ENCODE measurements at regions not wholly inside any gene's neighbourhood (a gene's known extent, or its start where the extent isn't known, plus 50 kb on each side); places are given as distances from the start of the nearest gene placed in this dataset.

DNA sequence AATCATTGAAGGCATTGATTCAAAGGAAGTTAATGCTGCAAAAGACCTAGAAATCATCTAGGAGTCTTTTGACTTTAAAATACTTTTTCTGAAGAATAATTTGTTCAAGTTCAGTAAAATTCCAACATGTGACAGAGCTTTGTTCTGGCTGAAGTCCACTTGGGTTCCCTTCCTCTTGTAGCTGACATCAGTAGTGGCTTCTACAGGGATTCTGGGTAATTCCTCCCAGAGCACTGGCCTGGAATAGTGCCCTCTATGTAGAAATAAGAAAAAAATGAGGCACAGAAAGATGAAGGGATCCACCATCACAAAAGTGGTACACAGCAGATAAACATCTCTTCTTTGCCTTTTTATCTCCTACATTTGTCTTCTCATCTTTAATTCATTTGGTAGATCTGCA lies 548.1 kb downstream of the LTN1 start:
- Histone ChIP-seq H3K4me2 (ENCODE audit: insufficient read depth, low read length) (no peak overlapping the region), H3K27me3 (ENCODE audit: control insufficient read depth in 2 of 2, insufficient read depth in 2 of 2, low read length in 2 of 2) (no peaks in the 10 kb centered on the region), H3K27ac (ENCODE audit: insufficient read depth, low read depth, low read length) (no peak overlapping the region), H3K9me3 (replicated peaks; ENCODE audit: control insufficient read depth, insufficient read depth, low read length) (no peaks in the 10 kb centered on the region), H3K9me1 (replicated peaks; ENCODE audit: control insufficient read depth, extremely low read depth, insufficient read depth, low read length) (no peaks in the 10 kb centered on the region), H4K20me1 (replicated peaks; ENCODE audit: control insufficient read depth, extremely low read depth, insufficient read depth, low read length) (no peaks in the 10 kb centered on the region), H2AFZ (ENCODE audit: low read depth, low read length) (no peak overlapping the region), H3K79me2 (ENCODE audit: control insufficient read depth, insufficient read depth, low read length) (no peaks in the 10 kb centered on the region), H3K9ac (replicated peaks; ENCODE audit: extremely low read depth, insufficient read depth, low read length) (no peak overlapping the region), H3K36me3 (ENCODE audit: control insufficient read depth in 2 of 2, extremely low read depth in 1 of 2, insufficient read depth in 2 of 2, low read length in 2 of 2) (no peaks in the 10 kb centered on the region), H3K4me3 (replicated peaks in 1 of 3; ENCODE audit: insufficient read depth in 1 of 3, low read depth in 1 of 3, low read length in 3 of 3) (no peak overlapping the region), H3K4me1 (ENCODE audit: control insufficient read depth, extremely low read depth, insufficient read depth, low read length) (no peaks in the 10 kb centered on the region)
- ChIA-PET POLR2A (no interaction called here), CTCF (no interaction called here)
- TF ChIP-seq EZH2 (IDR thresholded peaks at IDR 0.05; ENCODE audit: borderline replicate concordance, low read depth, low read length, severe bottlenecking) (no peak), GATA2 (IDR thresholded peaks at IDR 0.05; ENCODE audit: insufficient read depth, insufficient read length, low read depth, low read length) (no peak), POLR2A (IDR thresholded peaks at IDR 0.05; ENCODE audit: low read depth, low read length) (no peak), POLR2AphosphoS5 (IDR thresholded peaks at IDR 0.05; ENCODE audit: insufficient read depth, low read depth, low read length) (no peak), MYC (IDR thresholded peaks at IDR 0.05; ENCODE audit: low read depth, low read length) (no peak), JUN (IDR thresholded peaks at IDR 0.05; ENCODE audit: borderline replicate concordance, insufficient read depth, insufficient read length, low read depth) (no peak), FOS (IDR thresholded peaks at IDR 0.05; ENCODE audit: borderline replicate concordance, insufficient read depth, low read length) (no peak)
- TF ChIP-seq, protein P1, sequence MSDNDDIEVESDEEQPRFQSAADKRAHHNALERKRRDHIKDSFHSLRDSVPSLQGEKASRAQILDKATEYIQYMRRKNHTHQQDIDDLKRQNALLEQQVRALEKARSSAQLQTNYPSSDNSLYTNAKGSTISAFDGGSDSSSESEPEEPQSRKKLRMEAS (IDR thresholded peaks at IDR 0.05; ENCODE audit: insufficient read depth, insufficient read length): no peak
- TF ChIP-seq, protein P2, sequence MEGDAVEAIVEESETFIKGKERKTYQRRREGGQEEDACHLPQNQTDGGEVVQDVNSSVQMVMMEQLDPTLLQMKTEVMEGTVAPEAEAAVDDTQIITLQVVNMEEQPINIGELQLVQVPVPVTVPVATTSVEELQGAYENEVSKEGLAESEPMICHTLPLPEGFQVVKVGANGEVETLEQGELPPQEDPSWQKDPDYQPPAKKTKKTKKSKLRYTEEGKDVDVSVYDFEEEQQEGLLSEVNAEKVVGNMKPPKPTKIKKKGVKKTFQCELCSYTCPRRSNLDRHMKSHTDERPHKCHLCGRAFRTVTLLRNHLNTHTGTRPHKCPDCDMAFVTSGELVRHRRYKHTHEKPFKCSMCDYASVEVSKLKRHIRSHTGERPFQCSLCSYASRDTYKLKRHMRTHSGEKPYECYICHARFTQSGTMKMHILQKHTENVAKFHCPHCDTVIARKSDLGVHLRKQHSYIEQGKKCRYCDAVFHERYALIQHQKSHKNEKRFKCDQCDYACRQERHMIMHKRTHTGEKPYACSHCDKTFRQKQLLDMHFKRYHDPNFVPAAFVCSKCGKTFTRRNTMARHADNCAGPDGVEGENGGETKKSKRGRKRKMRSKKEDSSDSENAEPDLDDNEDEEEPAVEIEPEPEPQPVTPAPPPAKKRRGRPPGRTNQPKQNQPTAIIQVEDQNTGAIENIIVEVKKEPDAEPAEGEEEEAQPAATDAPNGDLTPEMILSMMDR (IDR thresholded peaks at IDR 0.05; ENCODE audit: extremely low read depth in 1 of 2, insufficient read depth in 1 of 2, low read depth in 1 of 2, low read length in 2 of 2): no peak
- no TSS peak for BruUV-seq (replicated peaks)
- FAIRE-seq (no peak), DNase-seq (ENCODE audit: low read depth, low spot score) (no peak)
- intact Hi-C loops (cut with micrococcal nuclease): no loop called here
- dilution Hi-C loops (cut with MboI; ENCODE audit: extremely low pct_ligation_motif_present, low sequenced_read_pairs): no loop called here
